ENCODE measurements at regions not wholly inside any gene's neighbourhood (a gene's known extent, or its start where the extent isn't known, plus 50 kb on each side); places are given as distances from the start of the nearest gene placed in this dataset.
"Not testable (repeated sequence)": the region's sequence is repeated elsewhere in the genome, so short reads cannot be mapped to it uniquely, and the experiment has no call there.

- DNase-seq, result no peak
- in situ Hi-C loops (cut with HindIII; ENCODE audit: low pct_ligation_motif_present, low pct_unique_long_range_greater_than_20kb, low sequenced_read_pairs), result no loop called here
These were observed 95.3 kb downstream of the DAD1 start for GRCh38 chr14:22493753-22494152.

- in situ Hi-C loops (cut with HindIII; ENCODE audit: low pct_ligation_motif_present, low pct_unique_long_range_greater_than_20kb, low sequenced_read_pairs), result no loop called here
- no peak for DNase-seq
These were observed 96.1 kb downstream of the DAD1 start for GRCh38 chr14:22492622-22493542.

GRCh38 chr14:22491683-22492621 lies 97.1 kb downstream of the DAD1 start:
- DNase-seq, result no peak
- in situ Hi-C loops (cut with HindIII; ENCODE audit: low pct_ligation_motif_present, low pct_unique_long_range_greater_than_20kb, low sequenced_read_pairs), result no loop called here

GRCh38 chr14:22491053-22491452 lies 98.0 kb downstream of the DAD1 start:
- in situ Hi-C loops (cut with HindIII; ENCODE audit: low pct_ligation_motif_present, low pct_unique_long_range_greater_than_20kb, low sequenced_read_pairs); DNase-seq: not testable (repeated sequence)

GRCh38 chr14:22489957-22490950 lies 98.8 kb downstream of the DAD1 start:
- in situ Hi-C loops (cut with HindIII; ENCODE audit: low pct_ligation_motif_present, low pct_unique_long_range_greater_than_20kb, low sequenced_read_pairs), result no loop called here

GRCh38 chr14:22489244-22489545 lies 99.8 kb downstream of the DAD1 start:
- no peak for DNase-seq
- in situ Hi-C loops (cut with HindIII; ENCODE audit: low pct_ligation_motif_present, low pct_unique_long_range_greater_than_20kb, low sequenced_read_pairs), result no loop called here

More at GRCh38 chr14:22489957-22490950, 98.8 kb downstream of the DAD1 start:
- DNase-seq, result no peak

- no peak for DNase-seq
- in situ Hi-C loops (cut with HindIII; ENCODE audit: low pct_ligation_motif_present, low pct_unique_long_range_greater_than_20kb, low sequenced_read_pairs), result no loop called here
These were observed 100.3 kb downstream of the DAD1 start for GRCh38 chr14:22488522-22489243.

GRCh38 chr14:22487941-22488340 lies 101.1 kb downstream of the DAD1 start:
- in situ Hi-C loops (cut with HindIII; ENCODE audit: low pct_ligation_motif_present, low pct_unique_long_range_greater_than_20kb, low sequenced_read_pairs), result no loop called here
- DNase-seq, result no peak

- DNase-seq, result no peak
- in situ Hi-C loops (cut with HindIII; ENCODE audit: low pct_ligation_motif_present, low pct_unique_long_range_greater_than_20kb, low sequenced_read_pairs), result no loop called here
These were observed 101.6 kb downstream of the DAD1 start for GRCh38 chr14:22487401-22487800.

- in situ Hi-C loops (cut with HindIII; ENCODE audit: low pct_ligation_motif_present, low pct_unique_long_range_greater_than_20kb, low sequenced_read_pairs), result no loop called here
- DNase-seq, result no peak
These were observed 102.3 kb downstream of the DAD1 start for GRCh38 chr14:22486675-22487074.

- in situ Hi-C loops (cut with HindIII; ENCODE audit: low pct_ligation_motif_present, low pct_unique_long_range_greater_than_20kb, low sequenced_read_pairs), result no loop called here
These were observed 103.4 kb downstream of the DAD1 start for GRCh38 chr14:22485649-22486048.

GRCh38 chr14:22485178-22485577 lies 103.8 kb downstream of the DAD1 start:
- no peak for DNase-seq
- in situ Hi-C loops (cut with HindIII; ENCODE audit: low pct_ligation_motif_present, low pct_unique_long_range_greater_than_20kb, low sequenced_read_pairs), result no loop called here

More at GRCh38 chr14:22485649-22486048, 103.4 kb downstream of the DAD1 start:
- no peak for DNase-seq

GRCh38 chr14:22484632-22485031 lies 104.4 kb downstream of the DAD1 start:
- no peak for DNase-seq
- in situ Hi-C loops (cut with HindIII; ENCODE audit: low pct_ligation_motif_present, low pct_unique_long_range_greater_than_20kb, low sequenced_read_pairs), result no loop called here

- in situ Hi-C loops (cut with HindIII; ENCODE audit: low pct_ligation_motif_present, low pct_unique_long_range_greater_than_20kb, low sequenced_read_pairs), result no loop called here
- no peak for DNase-seq
These were observed 105.0 kb downstream of the DAD1 start for GRCh38 chr14:22483863-22484593.

- DNase-seq, result no peak
- in situ Hi-C loops (cut with HindIII; ENCODE audit: low pct_ligation_motif_present, low pct_unique_long_range_greater_than_20kb, low sequenced_read_pairs), result no loop called here
These were observed 106.1 kb downstream of the DAD1 start for GRCh38 chr14:22482782-22483553.

- in situ Hi-C loops (cut with HindIII; ENCODE audit: low pct_ligation_motif_present, low pct_unique_long_range_greater_than_20kb, low sequenced_read_pairs), result no loop called here
- DNase-seq, result no peak
These were observed 106.8 kb downstream of the DAD1 start for GRCh38 chr14:22482085-22482694.
